HAP-1 (cell line): ENCODE measurements at regions not wholly inside any gene's neighbourhood (a gene's known extent, or its start where the extent isn't known, plus 50 kb on each side); places are given as distances from the start of the nearest gene placed in this dataset.
A peak's percentile ranks its signal among the peaks of the same experiment; 100 is the strongest.
"Not testable (repeated sequence)": the region's sequence is repeated elsewhere in the genome, so short reads cannot be mapped to it uniquely, and the experiment has no call there.

Source experiments
- DNase-seq, 2 experiments: peaks; one replicate each; pipeline ENCODE4 v3.0.0-alpha.2; 2016 to 2020; ENCODE audit warnings: low spot score in 2 of 2
- H3K27me3 ChIP-seq: fragments of 250-450 bp; sonication (Bioruptor Pico); 2 replicates; pipeline ENCODE4 v1.5.1; 2020; ENCODE audit warnings: low read depth, mild to moderate bottlenecking, moderate library complexity
- H3K36me3 ChIP-seq: fragments of 250-450 bp; sonication (Bioruptor Pico); replicated peaks from 2 replicates; pipeline ENCODE4 v1.5.1; 2020; ENCODE audit warnings: mild to moderate bottlenecking
- H3K4me1 ChIP-seq: fragments of 250-450 bp; sonication (Bioruptor Pico); 2 replicates; pipeline ENCODE4 v1.5.1; 2020; ENCODE audit warnings: mild to moderate bottlenecking
- H3K4me3 ChIP-seq: fragments of 250-450 bp; sonication (Bioruptor Pico); 2 replicates; pipeline ENCODE4 v1.5.1; 2020; ENCODE audit warnings: mild to moderate bottlenecking, moderate library complexity
- H3K9me3 ChIP-seq: fragments of 250-450 bp; sonication (Bioruptor Pico); 2 replicates; pipeline ENCODE4 v1.5.1; 2020; ENCODE audit warnings: mild to moderate bottlenecking, moderate library complexity
- in situ Hi-C: fragments of 300-500 bp; cut with MboI; formaldehyde crosslinking; loops from 3 replicates; pipeline ENCODE4 v1.14.3; 2020; ENCODE audit warnings: low sequenced_read_pairs, inconsistent platforms, mixed read lengths

- in situ Hi-C loops: no loop called here
- Histone ChIP-seq H3K27me3 (no peaks in the 10 kb centered on the region), H3K4me3 (no peak overlapping the region), H3K36me3 (no peaks in the 10 kb centered on the region), H3K4me1 (peaks cover 15% of the 10 kb centered on the region), H3K9me3 (no peaks in the 10 kb centered on the region)
- peak; percentile 64 to 86 for DNase-seq
These were observed 328.5 kb downstream of the SOX4 start for GRCh38 chr6:21922086-21922485.

GRCh38 chr6:21924002-21924401, 330.5 kb downstream of the SOX4 start:
- no peaks in the 10 kb centered on the region for H3K36me3 ChIP-seq
- peaks cover 11% of the 10 kb centered on the region for H3K4me1 ChIP-seq
- in situ Hi-C loops: no loop called here
- no peak for DNase-seq
- no peaks in the 10 kb centered on the region for H3K9me3 ChIP-seq
- H3K4me3 ChIP-seq: no peak overlapping the region
- H3K27me3 ChIP-seq: no peaks in the 10 kb centered on the region

- Histone ChIP-seq H3K4me3 (no peak overlapping the region), H3K4me1 (no peaks in the 10 kb centered on the region), H3K27me3 (no peaks in the 10 kb centered on the region), H3K36me3 (no peaks in the 10 kb centered on the region), H3K9me3 (no peaks in the 10 kb centered on the region)
- DNase-seq: no peak
- in situ Hi-C loops: no loop called here
These were observed 335.3 kb downstream of the SOX4 start for GRCh38 chr6:21928827-21929226.

- no peaks in the 10 kb centered on the region for H3K27me3 ChIP-seq
- no peaks in the 10 kb centered on the region for H3K9me3 ChIP-seq
- H3K36me3 ChIP-seq: no peaks in the 10 kb centered on the region
- in situ Hi-C loops: no loop called here
- H3K4me1 ChIP-seq: no peaks in the 10 kb centered on the region
- no peak for DNase-seq
- H3K4me3 ChIP-seq: no peak overlapping the region
These were observed 338.2 kb downstream of the SOX4 start for GRCh38 chr6:21931641-21932335.

- Histone ChIP-seq H3K4me3 (no peak overlapping the region), H3K36me3 (no peaks in the 10 kb centered on the region), H3K9me3 (no peaks in the 10 kb centered on the region), H3K4me1 (no peaks in the 10 kb centered on the region), H3K27me3 (no peaks in the 10 kb centered on the region)
- in situ Hi-C loops: no loop called here
- DNase-seq: no peak
These were observed 339.8 kb downstream of the SOX4 start for GRCh38 chr6:21933351-21933750.

GRCh38 chr6:21935142-21935541, 341.6 kb downstream of the SOX4 start:
- H3K9me3 ChIP-seq: no peaks in the 10 kb centered on the region
- no peaks in the 10 kb centered on the region for H3K36me3 ChIP-seq
- DNase-seq: no peak
- H3K4me3 ChIP-seq: no peak overlapping the region
- H3K27me3 ChIP-seq: no peaks in the 10 kb centered on the region
- H3K4me1 ChIP-seq: no peaks in the 10 kb centered on the region
- in situ Hi-C loops: no loop called here

GRCh38 chr6:21935561-21936028, 342.0 kb downstream of the SOX4 start:
- Histone ChIP-seq H3K27me3 (no peaks in the 10 kb centered on the region), H3K36me3 (no peaks in the 10 kb centered on the region), H3K4me3 (no peak overlapping the region), H3K9me3 (no peaks in the 10 kb centered on the region), H3K4me1 (no peaks in the 10 kb centered on the region)
- in situ Hi-C loops: no loop called here
- DNase-seq: peak; percentile 73 to 77

GRCh38 chr6:21937466-21937865, 343.9 kb downstream of the SOX4 start:
- in situ Hi-C loops: no loop called here
- no peaks in the 10 kb centered on the region for H3K9me3 ChIP-seq

GRCh38 chr6:21939066-21939465, 345.5 kb downstream of the SOX4 start:
- H3K4me3 ChIP-seq, H3K27me3 ChIP-seq, DNase-seq, in situ Hi-C loops, H3K9me3 ChIP-seq, H3K36me3 ChIP-seq: not testable (repeated sequence)
- peaks cover 20% of the 10 kb centered on the region for H3K4me1 ChIP-seq

More at GRCh38 chr6:21937466-21937865, 343.9 kb downstream of the SOX4 start:
- Histone ChIP-seq H3K4me1 (peaks cover 13% of the 10 kb centered on the region), H3K4me3 (no peak overlapping the region), H3K36me3 (no peaks in the 10 kb centered on the region), H3K27me3 (no peaks in the 10 kb centered on the region)
- DNase-seq: no peak

- Histone ChIP-seq H3K9me3 (no peaks in the 10 kb centered on the region), H3K27me3 (no peaks in the 10 kb centered on the region), H3K4me1 (peaks cover 20% of the 10 kb centered on the region), H3K36me3 (no peaks in the 10 kb centered on the region), H3K4me3 (no peak overlapping the region)
- DNase-seq: peak; percentile 48 to 82
- in situ Hi-C loops: no loop called here
These were observed 348.4 kb downstream of the SOX4 start for GRCh38 chr6:21941926-21942325.

- H3K27me3 ChIP-seq: no peaks in the 10 kb centered on the region
- in situ Hi-C loops: no loop called here
- no peak overlapping the region for H3K4me3 ChIP-seq
- DNase-seq: peak in 1 of 2 experiments; percentile 48
- H3K36me3 ChIP-seq: no peaks in the 10 kb centered on the region
- H3K4me1 ChIP-seq: peaks cover 20% of the 10 kb centered on the region
- H3K9me3 ChIP-seq: no peaks in the 10 kb centered on the region
These were observed 349.3 kb downstream of the SOX4 start for GRCh38 chr6:21942897-21943296.

GRCh38 chr6:21946298-21946783, 350.5 kb downstream of the PRL start:
- in situ Hi-C loops: no loop called here
- no peak for DNase-seq
- no peaks in the 10 kb centered on the region for H3K9me3 ChIP-seq
- H3K4me1 ChIP-seq: peaks cover 19% of the 10 kb centered on the region
- no peaks in the 10 kb centered on the region for H3K27me3 ChIP-seq
- no peaks in the 10 kb centered on the region for H3K36me3 ChIP-seq
- no peak overlapping the region for H3K4me3 ChIP-seq

- in situ Hi-C loops: not testable (repeated sequence)
These were observed 349.6 kb downstream of the PRL start for GRCh38 chr6:21947227-21947626.

GRCh38 chr6:21947731-21948386, 349.0 kb downstream of the PRL start:
- H3K36me3 ChIP-seq: no peaks in the 10 kb centered on the region
- no peak for DNase-seq
- no peak overlapping the region for H3K4me3 ChIP-seq
- peaks cover 6% of the 10 kb centered on the region for H3K4me1 ChIP-seq
- no peaks in the 10 kb centered on the region for H3K27me3 ChIP-seq
- H3K9me3 ChIP-seq: no peaks in the 10 kb centered on the region
- in situ Hi-C loops: no loop called here

More at GRCh38 chr6:21947227-21947626, 349.6 kb downstream of the PRL start:
- H3K4me1 ChIP-seq: peaks cover 12% of the 10 kb centered on the region
- H3K27me3 ChIP-seq, H3K9me3 ChIP-seq, H3K36me3 ChIP-seq, H3K4me3 ChIP-seq, DNase-seq: not testable (repeated sequence)
